Activated naive CD4-positive, alpha-beta T cell treated with anti-CD3 and anti-CD28 coated beads, Interleukin-2, amount 50 U/mL, for 16 hours (primary cell): ENCODE measurements at regions not wholly inside any gene's neighbourhood (a gene's known extent, or its start where the extent isn't known, plus 50 kb on each side); places are given as distances from the start of the nearest gene placed in this dataset.
"Not testable (repeated sequence)": the region's sequence is repeated elsewhere in the genome, so short reads cannot be mapped to it uniquely, and the experiment has no call there.

Experiments
- DNase-seq: peaks from one replicate; pipeline ENCODE4 v3.0.0-alpha.2; 2020

DNA sequence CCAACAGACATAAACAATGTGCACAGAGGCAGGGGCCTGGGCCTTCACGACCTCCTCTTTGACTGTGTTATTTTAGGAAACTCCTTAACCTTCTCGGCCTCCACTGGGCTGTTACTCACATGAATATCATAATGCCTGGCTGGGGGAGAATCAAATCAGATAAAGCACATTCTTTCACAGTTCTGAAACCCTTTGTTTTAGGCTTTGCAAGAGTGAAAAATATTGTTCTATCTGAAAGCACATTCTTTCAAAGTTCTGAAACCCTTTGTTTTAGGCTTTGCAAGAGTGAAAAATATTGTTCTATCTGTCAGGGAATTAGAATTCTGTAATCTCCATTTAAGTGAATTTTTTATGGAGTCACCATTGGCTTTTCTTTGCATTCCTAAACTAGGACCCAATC lies 50.7 kb upstream of the SYNDIG1 start:
- DNase-seq = no peak

DNA sequence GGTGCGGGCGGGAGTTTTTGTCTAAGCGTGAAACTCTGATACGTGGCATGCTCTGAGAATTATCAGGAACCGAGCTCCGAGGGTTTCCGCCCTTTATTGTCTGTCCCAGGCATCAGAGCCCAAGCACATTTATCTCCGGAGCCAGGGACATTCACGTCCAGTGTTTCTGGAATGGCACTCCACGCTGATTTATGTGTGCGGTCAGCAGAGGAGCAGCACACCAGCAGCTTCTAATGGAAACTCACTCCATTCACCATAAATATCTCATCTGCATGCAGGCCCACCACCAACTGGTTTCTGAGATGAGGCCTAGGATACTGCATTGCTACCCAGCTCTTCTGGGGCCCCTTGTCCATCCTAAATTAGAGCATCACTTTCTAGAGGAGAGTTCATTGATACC lies 51.9 kb upstream of the SYNDIG1 start:
- DNase-seq = no peak

DNA sequence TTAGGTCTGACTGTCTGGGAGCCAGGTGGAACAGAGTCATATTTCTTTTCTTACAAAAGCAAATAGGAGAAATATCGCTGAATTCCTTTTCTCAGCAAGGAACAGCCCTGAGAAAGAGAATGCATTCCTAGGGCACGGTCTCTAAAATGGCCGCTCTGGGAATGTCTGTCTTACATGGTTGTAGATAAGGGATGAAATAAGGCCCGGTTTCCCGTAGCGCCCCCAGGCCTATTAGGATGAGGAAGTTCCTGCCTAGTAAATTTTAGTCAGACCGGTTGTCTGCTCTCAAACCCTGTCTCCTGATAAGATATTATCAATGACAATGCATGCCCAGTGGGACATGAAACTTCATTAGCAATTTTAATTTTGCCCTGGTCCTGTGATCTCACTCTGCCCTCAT lies 54.0 kb upstream of the SYNDIG1 start:
- not testable (repeated sequence) for DNase-seq

- no peak for DNase-seq
These were observed 57.6 kb upstream of the SYNDIG1 start for GRCh38 chr20:24411834-24412216.

GRCh38 chr20:24411003-24411833 lies 58.2 kb upstream of the SYNDIG1 start:
- DNase-seq = no peak

GRCh38 chr20:24407151-24407550 lies 62.3 kb upstream of the SYNDIG1 start:
- DNase-seq = no peak

GRCh38 chr20:24406750-24407149 lies 62.7 kb upstream of the SYNDIG1 start:
- no peak for DNase-seq

DNA sequence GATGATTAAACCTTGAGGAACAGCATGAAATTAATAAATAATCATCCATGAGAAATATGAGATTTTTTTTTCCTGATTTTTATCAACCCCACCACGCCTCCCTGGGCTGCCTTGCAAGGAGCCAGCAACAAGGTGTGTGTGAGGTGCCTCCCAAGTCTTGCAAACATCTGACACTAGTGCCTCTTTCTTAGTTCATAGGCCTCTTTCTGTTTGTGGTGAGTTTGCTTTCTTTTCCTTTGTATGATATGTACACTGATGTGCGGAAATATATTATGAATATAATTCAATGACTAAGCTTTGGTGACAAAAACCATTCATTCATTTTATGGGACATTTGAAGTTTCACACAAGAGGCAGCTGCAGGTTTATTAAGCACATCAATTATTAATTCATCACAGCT lies 63.2 kb upstream of the SYNDIG1 start:
- DNase-seq = no peak

DNA sequence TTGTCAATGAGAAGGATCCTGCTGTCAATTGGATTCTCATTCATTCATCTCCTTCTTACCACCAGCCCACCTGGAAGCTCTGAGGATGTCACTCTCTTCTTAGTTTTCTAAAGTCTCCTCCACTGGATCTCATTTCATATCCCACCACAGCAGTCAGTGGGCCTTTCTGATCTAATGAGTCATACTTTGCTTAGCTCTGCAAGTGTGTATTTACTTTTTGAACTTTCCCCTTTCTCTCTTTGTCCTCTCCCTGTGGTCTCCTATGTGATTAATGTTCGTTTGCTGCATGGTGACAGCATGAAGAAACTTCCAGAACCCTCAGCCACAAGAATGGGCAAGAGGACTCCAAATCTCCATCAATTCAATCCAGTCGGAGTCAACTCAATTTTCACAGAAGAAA lies 63.6 kb upstream of the SYNDIG1 start:
- DNase-seq = no peak

DNA sequence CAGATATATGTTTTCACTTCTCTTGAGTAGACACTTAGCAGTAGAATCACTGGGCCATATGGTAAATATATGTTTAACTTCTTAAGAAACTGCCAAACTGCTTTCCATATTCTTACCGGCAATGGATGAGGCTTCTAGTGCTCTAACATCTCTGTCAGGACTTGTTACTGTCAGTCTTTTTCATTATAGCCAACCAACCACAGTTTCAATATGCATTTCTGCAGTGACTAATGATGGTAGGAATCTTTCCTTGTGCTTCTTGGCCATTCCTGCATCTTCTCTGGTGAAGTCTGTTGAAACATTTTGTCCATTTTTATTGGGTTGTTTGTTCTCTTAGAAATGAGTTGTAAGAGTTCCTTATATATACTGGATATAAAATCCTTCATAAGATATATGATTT lies 66.0 kb upstream of the SYNDIG1 start:
- no peak for DNase-seq

DNA sequence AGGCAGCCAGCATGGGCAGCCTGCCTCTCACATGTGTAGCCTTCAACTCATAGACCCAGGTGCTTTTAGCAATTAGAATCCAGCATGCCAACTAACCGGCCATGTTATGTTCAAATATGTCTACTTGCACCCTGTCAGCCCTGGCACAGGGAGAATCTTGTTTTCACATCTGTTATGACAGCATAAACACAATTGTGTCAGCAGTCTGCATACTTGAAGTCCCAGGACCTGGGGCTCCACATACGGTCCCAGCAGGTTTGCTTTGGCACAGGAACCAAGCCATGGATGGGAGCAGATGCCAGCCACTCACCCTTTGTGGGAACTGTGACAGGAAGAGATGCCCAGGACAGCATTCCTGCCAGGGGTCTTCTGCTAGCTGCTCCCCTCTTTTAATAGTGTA lies 67.2 kb upstream of the SYNDIG1 start:
- no peak for DNase-seq

DNA sequence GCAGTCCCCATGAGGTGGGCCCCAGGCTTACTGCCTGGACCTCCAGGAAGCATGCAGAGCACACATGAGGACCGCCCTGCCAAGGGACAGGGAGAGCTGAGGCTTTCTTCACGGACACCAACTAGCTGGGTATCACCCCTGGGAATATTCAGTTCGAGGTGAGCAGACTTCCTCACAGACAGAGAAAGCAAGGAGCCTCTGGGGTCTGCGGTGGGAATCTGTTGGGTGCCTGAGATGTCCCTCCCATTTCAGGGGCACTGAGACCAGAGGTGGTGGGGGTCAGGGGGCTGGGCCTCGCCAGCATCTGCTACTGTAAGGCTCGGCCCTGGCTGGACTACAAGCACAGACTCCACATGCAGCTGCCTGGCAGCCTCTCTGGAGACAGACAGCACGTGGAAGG lies 74.3 kb upstream of the SYNDIG1 start:
- DNase-seq = no peak

DNA sequence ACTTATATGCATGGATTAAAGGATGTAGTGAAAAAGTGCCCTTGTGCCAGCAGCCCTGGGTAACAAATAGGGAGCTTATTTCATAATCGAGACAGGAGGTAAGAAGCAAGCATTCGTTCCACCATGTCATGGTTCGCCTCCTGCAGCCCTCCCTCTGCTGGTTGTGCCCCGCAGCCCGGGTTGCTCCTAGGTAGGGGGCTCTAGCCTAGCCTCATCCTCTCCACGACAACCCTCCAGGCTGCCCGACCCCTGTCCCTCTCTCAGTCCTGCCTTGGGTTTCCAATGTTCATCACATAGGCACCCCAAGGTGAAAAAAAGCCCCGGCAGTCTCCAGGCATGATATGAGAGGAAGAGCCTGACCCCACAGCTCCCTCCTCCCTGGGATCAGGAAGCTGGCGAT lies 75.5 kb upstream of the SYNDIG1 start:
- DNase-seq = no peak

DNA sequence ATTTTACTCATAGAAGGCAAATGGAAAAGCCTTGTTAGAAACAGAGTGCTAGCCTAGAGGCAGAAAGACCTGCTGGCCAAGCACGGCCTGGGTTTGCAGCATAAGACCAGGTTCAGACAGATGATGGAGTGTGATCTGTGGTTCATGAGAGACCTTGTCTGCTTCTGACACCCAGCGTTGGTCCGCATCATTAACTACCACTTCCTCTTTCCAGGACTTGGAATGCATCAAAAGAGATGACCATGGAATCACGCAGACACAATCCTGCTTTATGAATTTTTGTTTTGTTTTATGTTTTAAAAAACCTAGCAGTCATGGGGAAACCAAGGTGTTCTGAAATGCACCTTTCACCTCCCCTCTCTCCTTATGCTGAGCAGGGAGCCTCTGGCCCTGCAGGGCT lies 76.8 kb upstream of the SYNDIG1 start:
- DNase-seq = no peak

- DNase-seq = peak; percentile 28
These were observed 79.7 kb upstream of the SYNDIG1 start for GRCh38 chr20:24389686-24390085.

GRCh38 chr20:24388828-24389380 lies 80.5 kb upstream of the SYNDIG1 start:
- no peak for DNase-seq

- no peak for DNase-seq
These were observed 83.9 kb upstream of the SYNDIG1 start for GRCh38 chr20:24385547-24385946.

DNA sequence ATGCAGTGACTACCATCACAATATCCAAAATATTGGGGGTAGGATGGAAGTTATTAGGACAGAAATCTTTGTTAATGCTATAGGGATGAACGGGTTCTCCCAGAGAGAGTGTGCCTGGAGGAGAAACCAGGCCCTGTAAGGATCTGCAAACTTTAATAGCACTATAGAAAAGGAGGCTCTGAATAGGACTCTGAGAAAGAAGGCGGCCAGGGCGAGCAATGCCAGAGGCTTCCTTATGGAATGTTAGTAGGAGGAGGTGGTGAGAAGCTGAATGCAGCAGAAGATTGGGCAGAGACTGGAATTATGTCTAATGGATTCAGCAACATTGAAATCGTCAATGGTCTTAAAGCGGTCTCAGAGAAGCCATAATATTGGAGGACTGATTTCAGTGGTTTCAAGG lies 84.6 kb upstream of the SYNDIG1 start:
- DNase-seq = no peak

GRCh38 chr20:24382743-24383142 lies 86.7 kb upstream of the SYNDIG1 start:
- DNase-seq = no peak

GRCh38 chr20:24382331-24382730 lies 87.1 kb upstream of the SYNDIG1 start:
- no peak for DNase-seq

GRCh38 chr20:24381886-24382285 lies 87.5 kb upstream of the SYNDIG1 start:
- no peak for DNase-seq

DNA sequence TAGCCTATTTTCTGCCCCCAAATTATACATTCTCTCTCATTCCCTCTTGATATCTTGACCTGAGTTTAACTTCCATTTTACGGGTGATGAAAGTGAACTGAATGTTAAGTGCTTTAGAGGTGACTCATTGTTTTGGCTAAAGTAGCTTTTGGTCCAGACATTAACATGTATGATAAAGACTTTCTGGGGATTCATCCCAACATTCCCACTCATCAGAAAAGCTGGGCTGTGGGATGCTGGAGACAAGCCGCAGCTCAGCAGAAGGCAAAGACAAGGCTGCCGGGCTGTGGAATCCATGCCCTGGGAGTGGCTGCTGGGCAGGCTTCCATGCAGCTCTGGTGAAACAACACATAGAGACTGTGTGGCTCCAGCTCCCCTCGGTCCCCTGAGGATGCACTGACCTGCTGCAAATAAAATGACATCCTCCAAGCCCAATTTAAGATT lies 89.9 kb upstream of the SYNDIG1 start:
- no peak for DNase-seq

- no peak for DNase-seq
These were observed 90.6 kb upstream of the SYNDIG1 start for GRCh38 chr20:24378661-24379483.
